Panc1 (cell line): ENCODE measurements at regions not wholly inside any gene's neighbourhood (a gene's known extent, or its start where the extent isn't known, plus 50 kb on each side); places are given as distances from the start of the nearest gene placed in this dataset.

Source experiments
- ATAC-seq: fragments of 200-7000 bp; cut with Tn5 transposase; 2 replicates; pipeline ENCODE4 v1.9.1; 2020; ENCODE audit warnings: mild to moderate bottlenecking, moderate library complexity
- BruUV-seq: library from RNA; stranded (reverse); fragments of 400-500 nt; replicated peaks from 2 replicates; lab custom pipeline; 2021; lab: Mats Ljungman, UMichigan
- CTCF ChIA-PET: fragments of 300-600 bp; sonication (Branson Sonifier 250); formaldehyde crosslinking; loops from one replicate; lab custom pipeline; 2022; ENCODE audit warnings: antibody characterized with exemption; lab: Charles Lee
- POLR2A ChIA-PET: fragments of 300-600 bp; sonication (Branson Sonifier 250); formaldehyde crosslinking; loops from one replicate; lab custom pipeline; 2022; ENCODE audit warnings: antibody characterized with exemption; lab: Charles Lee
- DNase-seq: peaks from one replicate; pipeline ENCODE4 v3.0.0-alpha.2; 2010; ENCODE audit warnings: low read depth, low spot score
- H3K27ac ChIP-seq: 2 replicates; pipeline ENCODE4 v1.5.1; 2011; ENCODE audit warnings: mild to moderate bottlenecking, low read length, inconsistent platforms
- H3K27me3 ChIP-seq: fragments of 200-500 bp; sonication (Bioruptor generic); 2 replicates; pipeline ENCODE4 v1.6.0; 2014; ENCODE audit warnings: low read length, inconsistent platforms; ENCODE audit not compliant: control insufficient read depth, insufficient read depth
- H3K36me3 ChIP-seq: fragments of 200-500 bp; sonication (Bioruptor generic); 2 replicates; pipeline ENCODE4 v1.5.1; 2014; ENCODE audit warnings: inconsistent platforms, mild to moderate bottlenecking, low read length, moderate library complexity; ENCODE audit not compliant: control insufficient read depth, insufficient read depth
- H3K4me1 ChIP-seq: 2 replicates; pipeline ENCODE4 v1.5.1; 2011; ENCODE audit warnings: inconsistent platforms, mild to moderate bottlenecking, low read length, moderate library complexity; ENCODE audit not compliant: control insufficient read depth, insufficient read depth
- H3K4me3 ChIP-seq, 2 experiments: 2 replicates each; pipeline ENCODE4 v1.5.1; 2011 to 2012; ENCODE audit warnings: low read depth in 2 of 2, low read length in 2 of 2, mild to moderate bottlenecking in 2 of 2, inconsistent platforms in 1 of 2, moderate library complexity in 1 of 2
- H3K9me3 ChIP-seq: fragments of 200-500 bp; sonication (Bioruptor generic); 2 replicates; pipeline ENCODE4 v1.5.1; 2014; ENCODE audit warnings: low read depth, mild to moderate bottlenecking, inconsistent platforms, low read length, moderate library complexity; ENCODE audit not compliant: control insufficient read depth, insufficient read depth
- CTCF ChIP-seq: fragments of 450-650 bp; IDR thresholded peaks from 2 replicates; pipeline ENCODE4 v1.5.1; 2017; ENCODE audit warnings: mild to moderate bottlenecking
- POLR2AphosphoS5 ChIP-seq: IDR thresholded peaks from 2 replicates; pipeline ENCODE4 v1.6.1; 2012; ENCODE audit warnings: mild to moderate bottlenecking, low read depth, low read length, moderate library complexity
- in situ Hi-C: cut with HindIII; loops from 2 replicates; pipeline ENCODE4 v1.10.0; 2016; ENCODE audit warnings: low sequenced_read_pairs, low pct_unique_long_range_greater_than_20kb
- intact Hi-C: fragments of 100-400 bp; cut with micrococcal nuclease; formaldehyde crosslinking; loops from one replicate; pipeline ENCODE4 v1.10.0; 2022; ENCODE audit not compliant: unreplicated experiment

GRCh38 chr4:164700471-164700870 is 53.5 kb upstream of the SMIM31 start:
- in situ Hi-C loops (no loop called here), intact Hi-C loops (no loop called here)
- Histone ChIP-seq H3K27ac (no peak overlapping the region), H3K4me1 (no peaks in the 10 kb centered on the region), H3K9me3 (no peaks in the 10 kb centered on the region), H3K27me3 (no peaks in the 10 kb centered on the region), H3K4me3 (no peak overlapping the region), H3K36me3 (no peaks in the 10 kb centered on the region)
- ChIA-PET CTCF (no interaction called here), POLR2A (no interaction called here)
- DNase-seq: no peak
- TF ChIP-seq CTCF: peak; percentile 12; the same call in 1 of the 2 replicates
- TF ChIP-seq POLR2AphosphoS5: no peak
- ATAC-seq: no peak
- BruUV-seq: no TSS peak

- no peak for DNase-seq
- intact Hi-C loops (no loop called here), in situ Hi-C loops (no loop called here)
- Histone ChIP-seq H3K36me3 (no peaks in the 10 kb centered on the region), H3K27me3 (no peaks in the 10 kb centered on the region), H3K9me3 (no peaks in the 10 kb centered on the region), H3K4me1 (no peaks in the 10 kb centered on the region), H3K4me3 (no peak overlapping the region), H3K27ac (no peak overlapping the region)
- ATAC-seq: no peak
- BruUV-seq: no TSS peak
- TF ChIP-seq POLR2AphosphoS5: no peak
- POLR2A ChIA-PET: no interaction called here
- CTCF ChIA-PET: no interaction called here
Measured at GRCh38 chr4:164701665-164702064, 52.3 kb upstream of the SMIM31 start.
